SHP77 (cell line): ENCODE measurements at regions not wholly inside any gene's neighbourhood (a gene's known extent, or its start where the extent isn't known, plus 50 kb on each side); places are given as distances from the start of the nearest gene placed in this dataset.
"Not testable (repeated sequence)": the region's sequence is repeated elsewhere in the genome, so short reads cannot be mapped to it uniquely, and the experiment has no call there.

ENCODE experiments used
- DNase-seq, 2 experiments: peaks; one replicate each; lab custom pipeline; 2025; lab: John Stamatoyannopoulos, UW

DNA sequence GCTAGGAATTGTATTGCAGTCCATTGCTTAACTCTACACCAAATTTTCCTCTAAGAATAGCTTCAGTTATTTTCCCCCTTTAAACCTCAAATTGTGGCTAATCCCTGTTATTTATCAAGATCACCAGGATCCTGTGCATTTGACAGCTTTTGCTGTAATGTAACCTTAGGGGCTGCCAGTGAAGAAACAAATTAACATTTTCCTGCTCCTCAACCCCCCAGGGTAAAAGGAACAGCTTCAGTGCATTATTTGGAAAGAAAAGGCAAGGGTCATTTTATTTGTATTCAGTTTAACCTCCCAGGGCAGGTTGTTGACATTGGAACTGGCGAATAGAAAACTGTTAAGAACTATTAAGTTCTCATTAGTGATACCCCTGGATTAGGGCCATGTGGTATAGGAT is 57.0 kb downstream of the PCDH20 start:
- no peak for DNase-seq

DNA sequence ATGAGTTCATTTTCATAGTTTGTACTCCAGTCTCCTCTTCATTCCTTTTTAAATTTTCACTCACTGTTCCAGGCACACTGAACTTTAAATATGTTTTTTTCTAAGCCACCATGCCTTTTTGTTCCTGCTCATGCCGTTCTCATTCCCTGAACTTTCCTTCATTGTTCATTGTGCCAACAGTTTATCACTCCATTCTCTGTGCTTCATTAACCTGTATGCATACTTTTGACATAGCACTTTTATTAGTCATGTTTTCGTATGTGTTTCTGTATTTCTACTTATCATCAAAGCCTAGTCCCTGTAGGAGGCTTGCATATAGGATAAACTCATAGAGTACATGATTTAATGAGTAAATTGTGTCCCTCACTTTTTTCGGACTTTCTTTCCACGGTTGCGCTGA is 65.3 kb downstream of the PCDH20 start:
- DNase-seq, result no peak

DNA sequence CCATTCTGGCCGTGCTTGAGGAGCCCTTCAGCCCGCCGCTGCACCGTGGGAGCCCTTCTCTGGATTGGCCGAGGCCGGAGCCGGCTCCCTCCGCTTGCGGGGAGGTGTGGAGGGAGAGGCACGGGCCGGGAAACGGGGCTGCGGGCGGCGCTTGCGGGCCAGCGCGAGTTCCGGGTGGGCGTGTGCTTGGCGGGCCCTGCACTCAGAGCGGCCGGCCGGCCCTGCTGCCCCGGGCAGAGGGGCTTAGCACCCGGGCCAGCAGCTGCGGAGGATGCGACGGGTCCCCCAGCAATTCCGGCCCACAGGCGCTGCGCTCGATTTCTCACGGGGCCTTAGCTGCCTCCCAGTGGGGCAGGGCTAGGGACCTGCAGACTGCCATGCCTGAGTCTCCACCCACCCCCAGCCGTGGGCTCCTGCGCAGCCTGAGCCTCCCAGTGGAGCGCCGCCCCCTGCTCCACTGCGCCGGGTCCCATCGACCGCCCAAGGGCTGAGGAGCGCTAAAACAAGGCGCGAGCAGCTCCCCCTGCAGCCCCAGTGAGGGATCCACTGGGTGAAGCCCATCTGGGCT is 76.5 kb downstream of the PCDH20 start:
- no peak for DNase-seq

DNA sequence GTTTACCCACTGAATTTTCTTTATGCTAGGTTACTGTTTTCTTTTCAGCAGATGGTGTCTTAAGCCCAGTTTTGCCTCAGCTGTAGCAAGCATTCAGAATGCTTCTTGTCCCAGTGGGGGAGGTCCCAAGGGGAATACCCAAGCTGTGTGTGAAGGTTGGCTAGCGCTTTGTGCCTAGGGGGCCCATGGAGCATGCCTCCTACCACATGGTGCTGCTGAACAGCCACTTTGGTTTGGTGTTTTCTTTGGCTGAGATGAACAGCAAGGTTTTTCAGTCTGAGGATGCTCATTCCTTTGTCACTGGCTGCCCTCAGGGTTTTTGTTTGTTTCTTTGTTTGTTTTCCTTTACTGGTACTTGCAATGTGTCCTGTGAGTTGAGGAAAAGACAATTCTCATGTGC is 99.0 kb downstream of the PCDH20 start:
- DNase-seq, result no peak

DNA sequence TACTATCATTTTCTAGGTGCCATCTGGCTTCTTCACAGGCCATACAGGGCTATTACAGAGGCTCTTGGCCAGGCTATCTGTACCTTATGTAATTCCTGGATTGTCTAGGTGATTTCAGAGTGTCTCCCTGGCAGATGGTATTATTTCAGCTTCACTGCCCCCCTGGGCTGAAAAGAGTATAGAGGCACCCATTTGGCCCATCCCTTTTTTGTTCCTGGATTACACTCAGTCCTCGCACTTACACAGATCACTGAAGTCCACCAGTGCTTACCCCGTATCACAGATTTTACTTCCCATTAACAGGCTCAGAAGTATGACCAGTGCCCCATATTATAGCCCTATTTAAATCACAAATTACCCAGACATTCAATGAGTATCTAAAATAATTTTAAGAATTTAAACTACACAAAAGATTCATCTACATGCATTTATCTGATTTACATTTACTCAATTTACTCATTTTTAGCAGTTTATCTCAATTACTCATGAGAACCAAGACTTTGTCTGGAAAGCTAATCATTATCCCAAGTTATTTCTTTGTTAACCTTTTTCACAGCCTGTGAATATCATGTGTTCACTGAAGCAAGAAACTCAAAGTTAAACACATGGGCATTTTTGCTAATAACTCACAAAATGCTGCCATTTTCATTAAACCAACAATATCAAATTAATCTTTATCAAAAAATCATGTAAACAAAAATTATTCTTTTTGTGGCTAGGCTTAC is 121.0 kb downstream of the PCDH20 start:
- no peak for DNase-seq

DNA sequence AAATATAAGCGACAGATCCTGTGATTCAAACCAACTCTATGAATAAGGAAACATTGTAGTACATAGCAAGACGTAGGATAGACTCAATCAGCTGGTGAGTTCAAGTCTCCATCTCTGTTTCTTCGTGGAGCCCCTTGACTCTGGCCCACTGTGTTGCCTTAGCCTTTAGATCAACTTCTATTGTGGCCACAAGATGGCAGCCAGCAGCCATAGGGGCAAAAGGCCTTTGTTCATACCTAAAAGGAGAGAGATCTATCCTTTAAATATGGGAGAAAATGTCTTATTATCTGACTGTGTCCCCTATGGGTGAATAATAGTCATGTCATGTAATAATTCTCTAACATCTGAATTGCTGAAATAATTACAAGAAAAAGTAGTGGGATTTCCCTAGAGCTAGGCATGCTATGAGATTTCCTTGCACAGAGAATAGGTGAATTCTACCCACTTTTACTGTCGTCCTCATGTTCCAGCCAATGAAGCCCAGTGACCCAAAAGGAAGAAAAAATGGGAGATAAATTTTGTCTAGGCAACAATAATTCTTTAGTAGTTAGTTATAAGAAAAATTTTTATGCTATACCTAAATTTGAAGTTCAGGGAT is 129.4 kb downstream of the PCDH20 start:
- DNase-seq, result peak; percentile 8 to 30

DNA sequence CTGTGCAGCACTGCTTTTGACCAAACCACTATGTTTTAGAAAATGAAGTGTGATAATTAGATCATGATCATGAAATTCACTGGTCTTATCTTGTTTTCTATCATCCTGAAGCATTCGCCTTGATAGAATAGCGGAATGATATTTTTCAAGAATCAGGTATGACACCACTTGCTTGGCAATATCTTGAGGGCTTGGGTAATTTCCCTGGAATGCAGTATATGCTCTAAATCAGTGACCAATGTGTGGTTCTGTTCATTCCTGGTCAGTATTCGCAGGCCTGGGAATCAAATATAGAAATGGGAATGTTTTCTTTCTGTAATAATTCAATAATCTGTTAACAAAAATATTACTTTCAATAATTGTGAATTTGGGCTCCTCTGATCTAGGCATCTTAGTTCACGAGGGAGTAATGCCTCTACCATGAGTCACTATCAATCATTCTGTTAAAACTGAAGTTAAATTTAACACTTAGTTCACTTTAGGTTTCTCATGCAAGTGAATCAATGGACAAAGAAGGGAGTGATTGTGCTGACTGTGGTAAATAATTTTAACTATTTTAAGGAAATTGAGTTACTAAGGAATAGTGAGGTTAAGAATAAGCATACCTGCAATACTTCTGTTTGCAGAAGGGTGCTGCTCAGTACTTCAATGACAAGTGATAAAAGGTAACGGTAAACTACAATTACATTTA is 137.9 kb downstream of the PCDH20 start:
- DNase-seq, result no peak

DNA sequence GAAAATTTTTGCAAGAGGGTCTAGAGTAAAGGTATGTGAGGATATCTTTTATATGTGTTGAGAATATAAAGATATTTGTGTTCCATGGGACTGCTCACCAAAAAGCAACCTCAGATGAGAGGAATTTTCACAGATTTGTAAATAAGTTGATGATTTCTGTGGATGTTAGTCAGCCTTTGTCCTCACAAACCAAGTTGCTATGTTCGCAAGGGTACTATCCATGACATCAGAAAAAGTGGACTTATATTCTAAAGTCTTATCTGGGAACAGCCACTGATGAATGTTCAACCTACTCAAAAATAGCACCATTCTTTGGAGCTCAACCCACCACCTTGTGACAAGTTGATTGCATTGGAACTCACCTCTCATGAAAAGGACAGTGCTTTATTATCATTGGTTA is 138.6 kb downstream of the PCDH20 start:
- DNase-seq, result no peak

DNA sequence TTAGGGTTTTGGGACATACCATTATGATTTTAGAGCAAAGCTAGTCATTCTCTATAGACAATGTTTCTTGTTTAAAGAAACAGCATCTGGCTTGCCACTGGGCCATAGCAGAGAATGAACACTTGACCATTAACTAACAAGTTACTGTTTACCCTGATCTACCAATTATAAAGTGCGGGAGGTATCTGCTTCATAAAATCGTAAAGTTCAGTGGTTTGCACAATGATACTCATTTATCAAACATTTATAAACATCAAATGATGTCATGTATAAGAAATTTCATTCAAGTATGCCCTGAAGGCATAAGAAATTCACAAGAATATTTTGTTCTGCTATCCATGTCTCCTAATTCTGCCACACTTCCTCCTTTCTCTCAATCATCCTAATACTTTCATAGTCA is 139.2 kb downstream of the PCDH20 start:
- DNase-seq, result no peak

DNA sequence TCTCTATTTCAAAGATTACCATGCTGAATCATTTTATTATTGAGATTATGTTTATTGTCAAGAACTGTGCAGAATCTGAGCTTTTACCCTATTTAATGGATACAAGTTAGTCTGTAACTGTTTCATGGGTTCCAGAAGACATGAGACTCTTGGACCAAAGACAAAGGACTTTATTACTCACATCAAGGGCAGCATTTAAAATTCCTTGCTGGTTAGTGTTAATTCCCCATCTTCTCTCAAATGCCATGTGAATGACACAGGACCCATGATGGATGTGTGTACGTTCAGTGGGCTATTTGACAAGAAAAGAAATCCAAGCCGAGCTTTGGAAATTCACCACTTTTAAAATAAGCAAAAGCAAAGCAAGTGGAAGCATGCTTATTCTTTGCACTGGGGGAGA is 139.9 kb downstream of the PCDH20 start:
- DNase-seq, result no peak

DNA sequence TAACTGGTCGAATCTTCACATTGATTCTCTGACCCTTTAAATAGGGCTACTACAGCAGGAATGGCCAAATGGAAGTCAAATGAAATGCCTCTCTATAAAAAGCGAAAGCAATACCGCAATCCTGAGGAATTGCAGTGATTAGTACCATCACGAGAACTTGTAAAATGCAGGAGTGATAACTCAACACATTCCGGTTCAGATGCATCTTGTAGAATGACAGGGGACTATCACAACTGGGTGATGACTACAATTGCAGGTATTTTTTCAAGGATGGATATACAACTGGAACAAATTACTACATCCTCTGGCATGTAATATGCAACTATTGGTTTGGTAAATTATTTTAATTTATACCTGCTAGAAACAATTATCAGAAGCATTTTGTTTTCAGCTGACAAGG is 140.4 kb downstream of the PCDH20 start:
- DNase-seq, result no peak

DNA sequence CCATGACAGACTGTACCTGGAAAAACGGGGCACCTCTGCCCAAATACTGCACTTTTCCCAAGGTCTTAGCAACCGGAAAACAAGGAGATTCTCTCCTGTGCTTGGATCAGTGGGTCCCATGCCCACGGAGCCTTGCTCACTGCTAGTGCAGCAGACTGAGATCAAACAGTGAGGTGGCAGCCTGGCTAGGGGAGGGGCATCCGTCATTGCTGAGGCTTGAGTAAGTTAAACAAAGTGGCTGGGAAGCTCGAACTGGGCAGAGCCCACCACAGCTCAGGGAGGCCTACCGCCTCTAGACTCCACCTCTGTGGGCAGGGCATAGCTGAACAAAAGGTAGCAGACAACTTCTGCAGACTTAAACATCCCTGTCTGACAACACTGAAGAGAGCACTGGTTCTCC is 148.8 kb downstream of the PCDH20 start:
- not testable (repeated sequence) for DNase-seq

DNA sequence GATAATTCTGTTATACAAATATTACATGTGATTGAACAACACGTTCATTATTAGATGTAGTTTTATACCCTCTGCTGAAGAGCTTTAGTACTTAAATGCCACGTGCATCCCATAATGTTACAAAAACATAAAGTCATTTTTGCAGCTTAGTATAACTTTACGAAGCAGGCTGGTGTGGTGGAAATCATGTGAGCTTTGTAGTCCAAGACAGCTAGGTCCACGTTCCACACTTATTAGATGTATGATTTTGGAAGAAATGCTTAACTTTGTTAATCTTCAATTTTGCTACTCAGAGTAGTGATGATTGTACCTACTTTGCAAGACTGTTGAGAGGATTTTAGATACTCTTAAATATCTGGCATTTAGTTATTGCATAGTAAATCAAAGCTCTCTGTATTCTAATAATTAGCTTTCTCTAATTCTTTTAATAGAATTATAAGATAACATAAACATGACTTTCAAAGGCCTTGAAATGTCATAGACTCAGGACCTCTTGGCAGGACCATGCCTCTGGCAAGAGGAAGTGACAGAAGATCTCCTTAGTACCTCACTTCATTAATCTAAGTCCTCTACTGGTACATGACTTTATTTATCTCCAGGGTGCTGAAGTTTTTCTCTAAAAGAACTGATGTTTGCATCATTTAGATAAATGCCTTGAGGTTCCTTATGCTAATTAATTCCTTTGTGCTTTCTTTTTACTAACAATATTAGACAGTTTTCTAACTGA is 153.7 kb downstream of the PCDH20 start:
- no peak for DNase-seq

DNA sequence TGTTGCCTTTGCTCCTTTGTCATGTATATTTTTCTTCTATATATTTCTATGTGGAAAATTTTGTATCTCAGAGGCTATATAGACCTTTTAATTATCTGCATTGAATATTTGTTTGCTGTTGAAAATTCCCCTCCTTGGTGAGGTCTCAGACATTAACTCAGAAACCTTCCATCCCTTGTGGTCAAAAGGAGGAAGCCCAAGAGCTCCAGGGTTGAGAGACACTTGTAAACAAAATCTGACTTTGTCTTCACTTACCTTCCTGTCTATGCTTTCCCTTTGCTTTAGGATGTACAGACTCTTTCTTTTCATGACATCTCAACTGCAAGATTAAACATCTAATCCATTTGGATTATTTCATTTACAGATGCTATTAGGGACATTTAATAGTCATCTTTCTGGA is 157.5 kb downstream of the PCDH20 start:
- DNase-seq, result no peak

DNA sequence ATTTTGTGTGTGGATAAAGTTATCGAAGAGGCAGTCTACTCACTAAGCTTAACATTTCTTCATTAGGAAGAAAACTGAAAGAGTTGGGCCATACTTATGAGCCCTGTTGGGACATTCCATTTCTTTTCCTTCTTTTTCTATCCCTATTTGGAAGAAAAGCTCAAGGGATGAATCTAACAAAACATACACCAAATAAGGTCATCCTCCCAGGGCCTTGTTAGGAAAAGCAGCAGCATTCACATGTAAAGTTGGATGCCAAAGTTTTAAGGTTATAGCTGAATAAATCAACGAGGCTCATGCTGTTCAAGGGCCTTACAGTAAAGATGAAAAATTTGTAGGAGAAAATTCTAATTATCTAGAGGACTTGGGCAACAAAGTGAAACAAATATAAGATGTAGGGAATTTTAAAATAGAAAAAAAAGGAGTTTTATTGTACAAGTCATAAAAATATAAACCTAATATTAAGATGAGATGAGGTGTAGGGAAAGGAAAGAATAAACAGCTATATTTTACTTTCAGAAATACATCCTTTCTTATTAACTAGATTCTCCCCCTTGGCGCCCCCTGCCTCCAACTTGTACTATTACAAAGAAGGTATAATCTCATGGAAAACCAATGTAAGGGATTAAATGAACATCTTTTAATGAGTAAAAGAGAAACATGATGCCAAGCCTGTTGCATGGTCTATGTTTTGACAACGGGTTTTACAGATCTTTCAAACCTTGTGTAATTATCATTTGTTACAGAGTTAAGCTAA is 160.4 kb downstream of the PCDH20 start:
- no peak for DNase-seq

DNA sequence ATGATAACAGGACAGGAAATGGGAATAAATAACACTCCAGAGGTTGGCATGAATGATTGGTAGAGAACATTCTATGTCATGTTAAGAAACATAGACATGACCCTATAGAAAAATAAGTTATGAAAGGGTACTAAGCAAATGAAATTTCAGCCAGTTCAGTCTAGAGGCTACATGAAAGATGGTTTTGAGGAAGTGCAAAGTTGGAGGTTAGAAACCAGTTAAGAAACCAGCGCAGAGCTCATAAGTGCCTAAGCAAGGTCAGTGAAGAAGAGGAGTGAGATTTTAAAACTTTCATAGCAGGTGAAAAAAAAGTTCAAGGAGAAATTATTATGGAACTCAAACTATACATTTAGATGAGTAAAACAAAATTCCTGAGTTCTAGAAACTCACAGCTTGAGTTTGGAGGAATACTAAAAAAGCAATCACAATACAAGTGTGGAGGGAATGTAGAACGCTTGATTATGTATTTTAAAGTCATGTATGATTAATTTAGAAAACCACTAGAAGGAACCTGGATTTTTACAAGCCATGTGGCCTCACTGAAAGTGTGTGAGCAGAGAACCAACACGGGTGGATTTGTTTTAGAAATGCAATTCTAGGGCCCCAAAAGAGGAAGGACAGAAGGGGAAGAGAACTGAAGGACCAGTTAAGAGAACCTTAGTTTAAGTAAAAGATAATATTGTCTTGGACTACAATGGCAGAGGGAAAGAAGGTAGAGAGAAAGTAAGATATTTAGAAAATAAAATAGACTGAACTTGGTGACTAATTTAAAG is 162.4 kb downstream of the PCDH20 start:
- no peak for DNase-seq

DNA sequence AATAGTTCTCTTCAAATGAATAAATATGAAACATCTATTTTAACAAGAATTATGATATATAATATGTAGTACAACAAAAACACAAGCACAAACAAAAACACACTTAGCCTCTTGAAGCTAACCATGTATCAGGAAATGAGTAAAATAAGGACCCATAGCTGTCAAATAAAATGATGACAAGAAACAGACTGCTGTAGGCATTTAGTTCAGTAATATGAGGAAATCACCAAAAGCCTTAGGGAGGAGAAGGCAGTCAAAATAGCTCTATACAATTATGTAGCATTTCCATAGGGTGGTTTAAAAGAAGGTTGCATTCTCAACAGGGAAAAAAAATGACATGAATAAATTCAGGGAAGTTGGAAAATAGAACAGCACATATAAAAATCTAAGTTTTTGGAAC is 163.4 kb downstream of the PCDH20 start:
- DNase-seq, result no peak

DNA sequence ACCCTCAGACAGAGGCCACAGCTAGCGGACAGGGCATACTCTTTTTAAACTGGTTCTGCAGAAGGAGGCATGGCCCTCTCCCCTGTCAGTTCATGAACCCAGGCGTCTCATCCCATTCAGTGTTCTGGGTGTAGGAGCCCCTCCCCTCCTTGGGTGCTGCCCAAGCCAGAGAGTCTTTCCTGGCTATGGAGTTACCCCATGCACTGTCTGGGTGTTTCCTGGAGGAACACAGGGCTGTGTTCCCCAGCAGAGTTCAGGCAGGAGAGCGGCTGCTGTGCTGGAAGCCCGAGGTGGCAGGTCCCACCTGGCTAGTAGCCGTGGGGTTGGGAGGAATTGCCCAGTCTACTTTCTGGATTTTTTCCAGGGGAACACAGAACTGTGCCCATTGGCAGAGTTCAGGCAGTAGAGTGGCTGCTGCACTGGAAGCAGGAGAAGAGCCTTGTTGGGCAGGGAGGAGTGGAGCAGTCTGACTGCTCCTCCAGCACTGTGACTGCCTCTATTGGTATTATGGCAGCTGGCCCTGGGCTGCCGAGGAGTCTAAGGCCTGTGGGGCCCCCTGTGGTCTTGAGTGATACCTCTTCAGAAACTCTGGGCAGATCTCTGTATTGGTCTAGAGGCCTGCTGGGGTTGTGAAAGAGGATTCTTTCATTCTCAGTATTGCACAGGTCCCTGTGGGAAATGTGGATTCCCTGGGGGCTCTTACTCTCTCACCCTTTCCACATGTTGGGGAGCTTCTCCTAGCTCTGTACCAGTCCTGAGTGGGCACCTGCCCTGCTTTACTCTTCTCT is 168.3 kb downstream of the PCDH20 start:
- no peak for DNase-seq

DNA sequence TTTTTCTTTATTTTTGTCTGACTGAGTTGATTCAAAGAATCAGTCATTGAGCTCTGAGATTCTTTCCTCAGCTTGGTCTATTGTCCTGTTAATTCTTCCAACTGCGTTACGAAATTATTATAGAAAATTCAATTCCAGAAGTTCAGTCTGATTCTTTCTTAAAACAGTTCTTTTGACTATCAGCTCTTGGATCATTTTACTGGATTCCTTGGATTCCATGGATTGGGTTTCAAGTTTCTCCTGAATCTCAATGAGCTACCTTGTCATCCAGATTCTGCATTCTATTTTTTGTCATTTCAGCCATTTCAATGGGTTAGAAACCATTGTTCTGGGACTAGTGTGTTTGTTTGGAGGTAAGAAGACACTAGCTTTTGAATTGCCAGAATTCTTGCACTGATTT is 169.3 kb downstream of the PCDH20 start:
- no peak for DNase-seq

DNA sequence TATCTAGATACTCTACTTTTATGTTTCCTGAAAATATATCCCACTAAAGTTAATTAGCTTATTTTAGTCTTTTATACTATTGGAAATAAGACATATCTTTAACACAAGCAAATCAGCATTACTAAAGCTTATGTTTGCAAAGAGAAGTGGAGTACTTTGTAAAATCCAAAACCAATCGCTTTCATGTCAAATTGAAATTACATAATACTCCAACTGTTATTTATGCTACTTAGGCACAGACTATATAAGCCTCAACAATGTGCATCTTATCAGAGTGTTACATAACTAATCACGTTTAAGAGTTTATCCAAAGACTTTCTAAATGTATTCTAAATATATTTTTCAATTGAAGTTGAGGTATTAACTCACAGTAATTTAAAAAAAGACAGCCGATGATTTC is 200.0 kb downstream of the PCDH20 start:
- DNase-seq, result no peak
